ENCODE measurements at regions not wholly inside any gene's neighbourhood (a gene's known extent, or its start where the extent isn't known, plus 50 kb on each side); places are given as distances from the start of the nearest gene placed in this dataset.

GRCh38 chr3:30501526-30501925 lies 104.9 kb upstream of the TGFBR2 start:
- TF ChIP-seq CTCF (IDR thresholded peaks at IDR 0.05): no peak
- TF ChIP-seq ZFX (IDR thresholded peaks at IDR 0.05; ENCODE audit: borderline replicate concordance): no peak

Measured in 22Rv1 (cell line).